Skeletal muscle satellite cell (primary cell): ENCODE measurements at regions not wholly inside any gene's neighbourhood (a gene's known extent, or its start where the extent isn't known, plus 50 kb on each side); places are given as distances from the start of the nearest gene placed in this dataset.

Experiments
- H3K27me3 ChIP-seq: 2 replicates; pipeline ENCODE4 v1.7.0; 2013; ENCODE audit warnings: low read length; ENCODE audit not compliant: control insufficient read depth, insufficient read depth
- H3K36me3 ChIP-seq: 2 replicates; pipeline ENCODE4 v1.7.0; 2013; ENCODE audit warnings: mild to moderate bottlenecking, control low read depth, low read length; ENCODE audit not compliant: insufficient read depth
- H3K4me1 ChIP-seq: 2 replicates; pipeline ENCODE4 v1.7.0; 2013; ENCODE audit warnings: low read length; ENCODE audit not compliant: control insufficient read depth, insufficient read depth
- H3K4me2 ChIP-seq: 2 replicates; pipeline ENCODE4 v1.7.0; 2013; ENCODE audit warnings: mild to moderate bottlenecking, low read length
- H3K4me3 ChIP-seq: 2 replicates; pipeline ENCODE4 v1.7.0; 2013; ENCODE audit warnings: low read length
- H3K9ac ChIP-seq: 2 replicates; pipeline ENCODE4 v1.7.0; 2013; ENCODE audit warnings: mild to moderate bottlenecking, low read depth, low read length, moderate library complexity
- H3K9me3 ChIP-seq: replicated peaks from 2 replicates; pipeline ENCODE4 v1.7.0; 2013; ENCODE audit warnings: mild to moderate bottlenecking, control low read depth, low read length

DNA sequence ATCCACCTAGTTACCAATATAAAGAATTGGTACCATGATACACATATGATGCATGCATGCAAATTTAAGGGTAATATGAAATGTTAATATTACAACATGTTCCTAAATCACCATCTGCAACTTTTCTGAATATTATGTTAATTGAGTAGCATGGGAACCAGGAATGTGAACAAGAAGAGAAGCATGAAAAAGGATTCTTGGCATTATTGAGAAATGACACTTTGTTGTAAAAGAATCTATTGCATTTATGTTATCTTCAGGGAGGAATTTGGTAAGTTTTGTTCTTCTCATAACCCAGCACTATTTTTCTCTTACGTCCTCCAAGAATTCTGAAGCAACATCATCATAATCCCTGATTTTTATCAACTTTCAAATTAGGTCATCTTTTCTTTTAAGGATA is 159.9 kb upstream of the SLC25A13 start:
- no peaks in the 10 kb centered on the region for H3K9me3 ChIP-seq
- H3K36me3 ChIP-seq, result no peaks in the 10 kb centered on the region
- no peaks in the 10 kb centered on the region for H3K4me1 ChIP-seq
- H3K4me2 ChIP-seq, result no peak overlapping the region
- no peaks in the 10 kb centered on the region for H3K27me3 ChIP-seq
- no peak overlapping the region for H3K9ac ChIP-seq
- no peak overlapping the region for H3K4me3 ChIP-seq

DNA sequence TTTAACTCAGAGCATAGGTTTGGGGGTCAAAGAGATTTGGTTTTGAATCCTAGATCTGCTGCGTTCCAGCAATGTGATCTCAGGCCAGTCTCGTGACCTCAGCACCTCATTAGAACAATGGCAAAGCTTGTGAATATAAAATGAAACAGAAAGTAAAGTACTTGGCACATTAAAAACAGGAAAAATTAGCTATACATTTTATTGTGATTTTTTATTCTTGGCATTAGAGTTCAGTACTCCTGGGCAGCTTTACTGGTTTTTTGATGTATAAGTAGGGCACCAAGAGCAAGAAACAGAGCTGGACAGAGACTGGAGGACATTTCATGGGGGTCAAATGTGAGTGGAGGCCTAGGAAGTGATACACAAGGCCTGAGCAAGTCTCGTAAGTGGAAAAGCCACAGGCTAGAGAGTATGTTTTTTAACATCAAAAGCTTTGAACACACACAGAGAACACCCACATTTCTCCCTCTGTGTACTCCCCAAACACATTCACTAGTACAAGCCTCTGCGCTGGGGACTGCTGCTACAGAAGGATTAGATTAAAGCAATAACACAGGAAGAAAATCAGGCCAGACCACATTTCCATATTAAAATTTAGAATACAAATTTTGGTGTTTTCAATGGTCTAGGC is 157.2 kb upstream of the SLC25A13 start:
- H3K9me3 ChIP-seq, result no peaks in the 10 kb centered on the region
- H3K36me3 ChIP-seq, result no peaks in the 10 kb centered on the region
- no peaks in the 10 kb centered on the region for H3K4me1 ChIP-seq
- no peak overlapping the region for H3K9ac ChIP-seq
- H3K4me3 ChIP-seq, result no peak overlapping the region
- H3K27me3 ChIP-seq, result no peaks in the 10 kb centered on the region
- no peak overlapping the region for H3K4me2 ChIP-seq

DNA sequence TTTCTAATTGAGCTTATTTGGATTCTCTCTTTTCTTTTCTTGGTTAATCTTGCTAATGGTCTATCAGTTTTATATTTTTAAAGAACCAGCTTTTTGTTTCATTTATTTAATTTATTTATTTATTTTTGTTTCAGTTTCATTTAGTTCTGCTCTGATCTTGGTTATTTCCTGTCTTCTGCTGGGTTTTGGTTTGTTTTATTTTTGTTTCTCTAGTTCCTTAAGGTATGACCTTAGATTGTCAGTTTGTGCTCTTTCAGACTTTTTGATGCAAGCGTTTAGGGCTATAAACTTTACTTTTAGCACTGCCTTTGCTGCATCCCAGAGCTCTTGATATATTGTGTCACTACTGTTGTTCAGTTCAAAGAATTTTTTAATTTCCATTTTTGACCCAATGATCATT is 149.7 kb upstream of the SLC25A13 start:
- no peaks in the 10 kb centered on the region for H3K9me3 ChIP-seq
- H3K4me2 ChIP-seq, result no peak overlapping the region
- H3K4me3 ChIP-seq, result no peak overlapping the region
- H3K27me3 ChIP-seq, result no peaks in the 10 kb centered on the region
- H3K4me1 ChIP-seq, result no peaks in the 10 kb centered on the region
- H3K36me3 ChIP-seq, result no peaks in the 10 kb centered on the region
- H3K9ac ChIP-seq, result no peak overlapping the region

DNA sequence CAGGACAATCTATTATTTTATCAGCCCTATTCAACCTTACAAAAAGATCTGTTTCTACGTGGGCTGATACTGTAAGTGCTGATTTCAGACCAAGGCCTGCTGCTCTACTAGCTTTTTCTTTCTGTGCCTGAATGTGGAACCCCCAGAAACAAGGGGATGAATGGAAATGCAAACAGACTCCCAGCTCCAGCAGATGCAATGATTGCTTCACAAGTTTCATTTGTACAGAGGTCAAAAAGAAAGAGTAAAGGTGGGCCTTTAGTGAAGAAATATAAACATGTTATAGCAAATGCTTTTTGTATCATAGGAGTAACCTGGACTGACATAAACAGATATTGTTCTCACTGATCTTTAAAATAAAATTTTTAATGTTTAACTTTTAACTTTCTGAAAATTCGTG is 130.2 kb upstream of the SLC25A13 start:
- no peaks in the 10 kb centered on the region for H3K36me3 ChIP-seq
- H3K9ac ChIP-seq, result no peak overlapping the region
- no peaks in the 10 kb centered on the region for H3K9me3 ChIP-seq
- H3K27me3 ChIP-seq, result no peaks in the 10 kb centered on the region
- no peak overlapping the region for H3K4me3 ChIP-seq
- H3K4me1 ChIP-seq, result no peaks in the 10 kb centered on the region
- no peak overlapping the region for H3K4me2 ChIP-seq

DNA sequence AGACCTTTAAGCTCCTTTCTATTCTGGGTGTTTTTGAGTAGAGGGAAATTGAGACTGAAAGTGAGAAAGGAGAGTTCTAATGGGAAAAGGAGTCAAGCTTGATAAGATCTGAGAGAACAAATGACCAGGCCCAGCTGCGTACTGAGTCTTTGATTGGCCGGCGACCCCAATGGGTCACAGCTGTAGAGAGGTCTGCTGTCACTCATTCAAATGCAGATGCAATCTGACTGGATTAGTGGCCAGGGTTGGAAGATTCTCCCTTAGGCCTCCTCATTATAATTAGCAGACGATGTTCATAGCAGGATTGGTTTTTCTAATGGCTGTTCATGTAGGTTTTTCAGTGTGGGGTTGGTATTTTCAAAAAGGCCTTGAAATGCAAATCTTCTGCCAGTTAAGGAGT is 127.2 kb upstream of the SLC25A13 start:
- H3K27me3 ChIP-seq, result no peaks in the 10 kb centered on the region
- no peak overlapping the region for H3K4me2 ChIP-seq
- no peak overlapping the region for H3K4me3 ChIP-seq
- H3K9ac ChIP-seq, result no peak overlapping the region
- no peaks in the 10 kb centered on the region for H3K36me3 ChIP-seq
- H3K4me1 ChIP-seq, result no peaks in the 10 kb centered on the region
- no peaks in the 10 kb centered on the region for H3K9me3 ChIP-seq

DNA sequence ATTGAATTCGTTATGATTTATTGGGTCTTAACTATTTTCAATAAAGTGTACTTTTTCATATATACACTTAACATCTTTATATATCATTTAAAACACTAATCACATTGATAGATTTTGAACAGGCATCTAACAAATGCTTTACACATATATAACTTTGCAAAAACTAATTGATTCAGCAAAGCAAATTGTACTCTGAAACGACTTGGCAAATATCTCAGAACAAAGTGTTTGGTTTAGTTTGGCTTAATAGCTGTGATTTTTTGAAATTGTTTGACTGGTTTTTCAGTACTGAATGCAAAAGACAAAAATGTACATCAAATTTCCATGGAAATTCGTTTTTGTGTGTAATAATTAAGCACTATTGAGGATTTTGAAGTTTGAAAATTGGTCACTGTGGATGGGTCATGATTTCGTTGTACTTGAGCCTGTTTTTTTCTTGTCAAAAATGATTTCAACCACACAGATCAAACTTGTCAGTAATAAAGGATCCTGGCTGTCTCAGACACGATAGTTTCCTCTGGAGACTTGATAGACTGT is 125.3 kb upstream of the SLC25A13 start:
- Histone ChIP-seq H3K4me3 (no peak overlapping the region), H3K4me1 (no peaks in the 10 kb centered on the region), H3K36me3 (no peaks in the 10 kb centered on the region), H3K9ac (no peak overlapping the region), H3K9me3 (no peaks in the 10 kb centered on the region), H3K27me3 (no peaks in the 10 kb centered on the region), H3K4me2 (no peak overlapping the region)

DNA sequence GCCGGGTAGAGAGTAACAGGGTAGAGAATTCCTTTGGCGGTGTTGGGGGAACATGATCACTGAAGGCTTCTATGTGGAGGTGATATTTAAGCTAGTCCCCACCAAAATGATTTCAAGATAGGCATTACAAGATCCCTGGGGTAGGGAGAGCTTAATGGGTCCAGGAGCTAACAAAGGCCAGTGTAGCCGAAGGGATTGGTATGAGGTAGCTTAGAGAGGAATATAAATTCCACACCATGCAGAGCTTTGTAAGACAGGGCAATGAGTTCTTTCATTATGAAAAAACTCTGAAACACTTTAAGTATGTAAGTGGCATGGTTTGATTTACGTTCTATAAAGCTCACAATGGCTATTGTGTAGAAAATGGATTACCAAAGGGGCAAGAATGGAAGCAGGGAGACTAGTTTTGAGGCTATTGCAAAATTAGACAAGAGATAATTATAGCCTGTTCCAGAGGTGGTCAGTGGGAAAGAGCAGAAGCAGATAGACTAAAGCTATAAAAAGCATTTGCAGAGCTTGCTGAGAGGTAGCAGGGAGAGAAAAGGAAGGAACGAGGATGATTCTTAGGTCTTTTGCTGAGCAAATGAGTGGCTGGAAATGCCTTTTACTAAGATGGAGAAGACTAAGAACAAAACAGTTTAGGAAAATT is 119.7 kb upstream of the SLC25A13 start:
- H3K36me3 ChIP-seq, result no peaks in the 10 kb centered on the region
- H3K27me3 ChIP-seq, result no peaks in the 10 kb centered on the region
- no peak overlapping the region for H3K9ac ChIP-seq
- H3K4me1 ChIP-seq, result no peaks in the 10 kb centered on the region
- no peaks in the 10 kb centered on the region for H3K9me3 ChIP-seq
- H3K4me2 ChIP-seq, result no peak overlapping the region
- no peak overlapping the region for H3K4me3 ChIP-seq

DNA sequence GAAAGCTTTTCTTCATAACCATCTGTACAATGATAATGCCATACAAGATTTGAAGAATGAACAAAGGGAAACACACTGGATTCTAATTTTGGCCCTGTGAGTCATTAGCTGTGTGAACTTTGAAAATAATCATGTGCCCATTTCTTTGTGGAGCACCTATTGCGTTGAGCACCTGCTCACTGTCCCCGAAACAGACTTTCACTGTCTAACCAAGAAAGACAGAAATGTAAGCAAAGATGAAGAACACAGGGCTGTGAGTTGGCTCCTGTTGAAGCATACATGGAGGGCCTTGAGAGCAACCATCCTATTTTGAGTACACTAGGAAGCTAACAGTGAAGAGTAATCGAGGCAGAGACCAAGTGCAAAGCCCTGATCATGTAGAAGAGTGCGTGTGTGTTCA is 118.4 kb upstream of the SLC25A13 start:
- Histone ChIP-seq H3K36me3 (no peaks in the 10 kb centered on the region), H3K9me3 (no peaks in the 10 kb centered on the region), H3K9ac (no peak overlapping the region), H3K4me3 (no peak overlapping the region), H3K4me1 (no peaks in the 10 kb centered on the region), H3K4me2 (no peak overlapping the region), H3K27me3 (no peaks in the 10 kb centered on the region)

DNA sequence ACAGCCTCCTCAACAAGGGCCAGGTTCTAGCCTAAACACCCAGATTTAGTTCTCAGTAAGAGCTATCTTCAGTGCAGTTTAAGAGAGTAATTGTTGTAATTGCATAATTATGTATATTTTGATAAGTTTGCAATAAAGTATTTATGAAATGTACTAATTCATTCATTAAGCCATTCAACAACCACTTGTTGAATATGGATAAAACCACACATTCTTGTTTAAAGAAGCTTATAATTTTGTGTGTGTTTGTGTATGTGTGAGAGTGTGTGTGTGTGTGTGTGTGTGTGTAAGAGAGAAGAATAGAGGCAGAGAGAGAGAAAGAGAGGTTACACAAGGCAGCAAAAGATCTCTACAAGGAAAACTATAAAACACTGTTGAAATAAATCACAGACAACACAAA is 115.0 kb upstream of the SLC25A13 start:
- no peak overlapping the region for H3K9ac ChIP-seq
- H3K36me3 ChIP-seq, result no peaks in the 10 kb centered on the region
- H3K4me3 ChIP-seq, result no peak overlapping the region
- no peak overlapping the region for H3K4me2 ChIP-seq
- H3K27me3 ChIP-seq, result no peaks in the 10 kb centered on the region
- H3K4me1 ChIP-seq, result no peaks in the 10 kb centered on the region
- no peaks in the 10 kb centered on the region for H3K9me3 ChIP-seq

DNA sequence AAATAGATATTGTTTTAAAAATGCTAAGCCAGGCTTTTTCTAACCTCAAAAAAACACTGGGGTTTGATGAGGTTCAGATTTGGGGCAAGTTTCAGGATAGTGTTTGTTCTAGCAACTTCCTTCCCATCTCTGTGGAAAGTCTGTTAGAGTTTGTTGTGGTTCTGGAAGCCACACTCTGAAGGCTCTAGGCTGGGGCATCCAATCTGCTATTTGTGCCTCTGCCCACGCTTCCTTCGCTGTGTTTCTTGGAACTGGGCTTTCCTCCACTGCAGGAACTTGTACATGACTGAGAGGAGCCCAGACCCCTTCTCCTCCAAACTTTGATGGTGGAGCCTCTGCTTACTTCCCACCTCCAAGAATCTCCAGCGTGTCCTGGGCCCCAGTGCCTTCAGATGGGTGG is 108.5 kb upstream of the SLC25A13 start:
- no peaks in the 10 kb centered on the region for H3K4me1 ChIP-seq
- H3K27me3 ChIP-seq, result peaks cover 3% of the 10 kb centered on the region
- no peak overlapping the region for H3K4me2 ChIP-seq
- no peaks in the 10 kb centered on the region for H3K36me3 ChIP-seq
- H3K9me3 ChIP-seq, result no peaks in the 10 kb centered on the region
- H3K4me3 ChIP-seq, result no peak overlapping the region
- no peak overlapping the region for H3K9ac ChIP-seq

DNA sequence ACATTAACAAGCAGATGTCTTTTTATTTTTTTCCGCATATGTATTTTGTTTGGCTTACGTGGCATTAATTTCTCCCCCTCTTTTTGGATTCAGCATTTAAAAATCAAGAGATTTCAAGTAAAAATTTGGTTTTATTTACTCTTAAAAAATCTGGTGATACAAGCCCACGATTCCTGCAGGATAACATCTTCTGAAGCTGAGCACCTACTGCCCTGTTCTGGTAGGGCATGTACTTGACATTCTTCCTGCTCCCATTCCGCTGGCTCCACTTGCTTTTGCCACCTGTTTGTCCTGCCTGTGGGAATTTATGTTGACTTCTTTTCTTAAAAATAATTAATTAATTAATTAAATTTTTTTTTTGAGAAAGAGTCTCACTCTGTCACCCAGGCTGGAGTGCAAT is 105.2 kb upstream of the SLC25A13 start:
- no peaks in the 10 kb centered on the region for H3K36me3 ChIP-seq
- no peaks in the 10 kb centered on the region for H3K4me1 ChIP-seq
- no peak overlapping the region for H3K9ac ChIP-seq
- H3K4me2 ChIP-seq, result no peak overlapping the region
- H3K27me3 ChIP-seq, result peaks cover 3% of the 10 kb centered on the region
- no peak overlapping the region for H3K4me3 ChIP-seq
- no peaks in the 10 kb centered on the region for H3K9me3 ChIP-seq

DNA sequence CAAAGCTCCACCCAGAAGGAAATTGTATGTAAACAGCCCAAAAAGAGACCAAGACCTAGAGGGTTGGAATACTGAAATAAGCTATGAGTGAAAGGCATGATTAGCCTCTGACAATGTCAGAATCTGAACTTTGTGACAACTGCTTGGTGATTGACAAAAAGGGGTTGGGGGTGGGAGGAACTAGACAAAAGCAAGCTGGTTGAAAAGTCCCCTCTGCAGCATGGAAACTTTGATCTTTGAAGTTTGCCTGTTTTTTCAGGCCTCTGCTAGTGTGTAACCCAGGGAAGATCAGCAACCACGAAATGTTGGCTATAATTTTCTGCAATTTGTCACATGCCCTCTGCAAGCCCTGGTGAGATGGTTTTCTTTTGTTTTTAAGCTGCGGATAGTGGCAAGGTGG is 104.8 kb upstream of the SLC25A13 start:
- Histone ChIP-seq H3K9me3 (no peaks in the 10 kb centered on the region), H3K36me3 (no peaks in the 10 kb centered on the region), H3K4me2 (no peak overlapping the region), H3K4me1 (no peaks in the 10 kb centered on the region), H3K27me3 (peaks cover 3% of the 10 kb centered on the region), H3K9ac (no peak overlapping the region), H3K4me3 (no peak overlapping the region)
